Omental fat pad (tissue), 3 donors: ENCODE measurements at regions not wholly inside any gene's neighbourhood (a gene's known extent, or its start where the extent isn't known, plus 50 kb on each side); places are given as distances from the start of the nearest gene placed in this dataset.

Experiments
- ATAC-seq: fragments of 150-250 bp; one replicate; pipeline ENCODE4 v1.9.1; 2016; ENCODE audit warnings: mild to moderate bottlenecking, moderate library complexity; ENCODE audit not compliant: low FRiP score
- DNase-seq: peaks from one replicate; pipeline ENCODE4 v3.0.0-alpha.2; 2019; ENCODE audit warnings: low spot score
- CTCF ChIP-seq, 3 donors: fragments of 450-650 bp; IDR thresholded peaks; one replicate each; pipeline ENCODE4 v1.5.1; 2016 to 2017; ENCODE audit warnings: antibody characterized with exemption in 3 of 3, mild to moderate bottlenecking in 3 of 3, moderate library complexity in 2 of 3

- no peak for TF ChIP-seq CTCF (IDR thresholded peaks at IDR 0.05)
- DNase-seq (no peak), ATAC-seq (no peak)
Measured at GRCh38 chr1:238027366-238027765, 136.6 kb upstream of the ZP4 start.

- ATAC-seq (no peak), DNase-seq (no peak)
- TF ChIP-seq CTCF (IDR thresholded peaks at IDR 0.05), result no peak
Measured at GRCh38 chr1:238023137-238023536, 132.4 kb upstream of the ZP4 start.

- TF ChIP-seq CTCF (IDR thresholded peaks at IDR 0.05), result no peak
- ATAC-seq (no peak), DNase-seq (no peak)
Measured at GRCh38 chr1:238018214-238018613, 127.5 kb upstream of the ZP4 start.

GRCh38 chr1:238006779-238007178 lies 116.1 kb upstream of the ZP4 start:
- ATAC-seq (no peak), DNase-seq (no peak)
- no peak for TF ChIP-seq CTCF (IDR thresholded peaks at IDR 0.05)

- ATAC-seq (no peak), DNase-seq (no peak)
- no peak for TF ChIP-seq CTCF (IDR thresholded peaks at IDR 0.05)
Measured at GRCh38 chr1:238005116-238005515, 114.4 kb upstream of the ZP4 start.

GRCh38 chr1:238001818-238002217 lies 111.1 kb upstream of the ZP4 start:
- DNase-seq, result no peak
- no peak for ATAC-seq
- no peak for TF ChIP-seq CTCF (IDR thresholded peaks at IDR 0.05)

- no peak for DNase-seq
- no peak for ATAC-seq
- no peak for TF ChIP-seq CTCF (IDR thresholded peaks at IDR 0.05)
Measured at GRCh38 chr1:237999426-238000052, 108.8 kb upstream of the ZP4 start.
